Liver (tissue), 3 donors: ENCODE measurements at regions not wholly inside any gene's neighbourhood (a gene's known extent, or its start where the extent isn't known, plus 50 kb on each side); places are given as distances from the start of the nearest gene placed in this dataset.

Source experiments
- GABPA ChIP-seq, 2 donors: IDR thresholded peaks in 1 of 2; conservative IDR thresholded peaks in 1 of 2; 2 replicates each; pipeline ENCODE4 v1.6.1; 2016; ENCODE audit warnings: antibody characterized with exemption in 2 of 2, mild to moderate bottlenecking in 1 of 2, moderate library complexity in 1 of 2
- HNF4A ChIP-seq, 2 donors: conservative IDR thresholded peaks; 2 replicates each; pipeline ENCODE4 v1.6.1; 2016; ENCODE audit warnings: antibody characterized with exemption in 2 of 2, mild to moderate bottlenecking in 2 of 2
- JUND ChIP-seq, 2 donors: IDR thresholded peaks; 2 replicates each; pipeline ENCODE4 v1.6.1; 2016; ENCODE audit warnings: antibody characterized with exemption in 2 of 2
- SP1 ChIP-seq: IDR thresholded peaks from 2 replicates; pipeline ENCODE4 v1.6.1; 2018; ENCODE audit warnings: antibody characterized with exemption, mild to moderate bottlenecking
- TAF1 ChIP-seq: conservative IDR thresholded peaks from 2 replicates; pipeline ENCODE4 v1.6.1; 2016; ENCODE audit warnings: antibody characterized with exemption, mild to moderate bottlenecking
- YY1 ChIP-seq: IDR thresholded peaks from 2 replicates; pipeline ENCODE4 v1.6.1; 2016; ENCODE audit warnings: antibody characterized with exemption, mild to moderate bottlenecking
- TF ChIP-seq, protein P1 (sequence below): fragments of 150-350 bp; IDR thresholded peaks from 2 replicates; pipeline ENCODE4 v1.5.1; 2017; ENCODE audit warnings: improper control_type of control experiment, low read depth, low read length; ENCODE audit not compliant: missing input control
- TF ChIP-seq, protein P2 (sequence below): IDR thresholded peaks from 2 replicates; pipeline ENCODE4 v1.6.1; 2016; ENCODE audit warnings: antibody characterized with exemption
- donor health status: healthy.
- donor health status: healthy.

- TF ChIP-seq, protein P1, sequence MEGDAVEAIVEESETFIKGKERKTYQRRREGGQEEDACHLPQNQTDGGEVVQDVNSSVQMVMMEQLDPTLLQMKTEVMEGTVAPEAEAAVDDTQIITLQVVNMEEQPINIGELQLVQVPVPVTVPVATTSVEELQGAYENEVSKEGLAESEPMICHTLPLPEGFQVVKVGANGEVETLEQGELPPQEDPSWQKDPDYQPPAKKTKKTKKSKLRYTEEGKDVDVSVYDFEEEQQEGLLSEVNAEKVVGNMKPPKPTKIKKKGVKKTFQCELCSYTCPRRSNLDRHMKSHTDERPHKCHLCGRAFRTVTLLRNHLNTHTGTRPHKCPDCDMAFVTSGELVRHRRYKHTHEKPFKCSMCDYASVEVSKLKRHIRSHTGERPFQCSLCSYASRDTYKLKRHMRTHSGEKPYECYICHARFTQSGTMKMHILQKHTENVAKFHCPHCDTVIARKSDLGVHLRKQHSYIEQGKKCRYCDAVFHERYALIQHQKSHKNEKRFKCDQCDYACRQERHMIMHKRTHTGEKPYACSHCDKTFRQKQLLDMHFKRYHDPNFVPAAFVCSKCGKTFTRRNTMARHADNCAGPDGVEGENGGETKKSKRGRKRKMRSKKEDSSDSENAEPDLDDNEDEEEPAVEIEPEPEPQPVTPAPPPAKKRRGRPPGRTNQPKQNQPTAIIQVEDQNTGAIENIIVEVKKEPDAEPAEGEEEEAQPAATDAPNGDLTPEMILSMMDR: no peak
- no peak for TF ChIP-seq TAF1
- TF ChIP-seq, protein P2, sequence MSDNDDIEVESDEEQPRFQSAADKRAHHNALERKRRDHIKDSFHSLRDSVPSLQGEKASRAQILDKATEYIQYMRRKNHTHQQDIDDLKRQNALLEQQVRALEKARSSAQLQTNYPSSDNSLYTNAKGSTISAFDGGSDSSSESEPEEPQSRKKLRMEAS: no peak
- TF ChIP-seq JUND (IDR thresholded peaks at IDR 0.05): no peak
- no peak for TF ChIP-seq HNF4A (conservative IDR thresholded peaks at IDR 0.05)
- TF ChIP-seq YY1: no peak
- no peak for TF ChIP-seq SP1
- no peak for TF ChIP-seq GABPA (IDR thresholded peaks at IDR 0.05 in 1 of 2, conservative IDR thresholded peaks at IDR 0.05 in 1 of 2)
Measured at GRCh38 chr22:45094081-45094720, 69.5 kb upstream of the NUP50 start.
